ENCODE measurements at regions not wholly inside any gene's neighbourhood (a gene's known extent, or its start where the extent isn't known, plus 50 kb on each side); places are given as distances from the start of the nearest gene placed in this dataset.

DNA sequence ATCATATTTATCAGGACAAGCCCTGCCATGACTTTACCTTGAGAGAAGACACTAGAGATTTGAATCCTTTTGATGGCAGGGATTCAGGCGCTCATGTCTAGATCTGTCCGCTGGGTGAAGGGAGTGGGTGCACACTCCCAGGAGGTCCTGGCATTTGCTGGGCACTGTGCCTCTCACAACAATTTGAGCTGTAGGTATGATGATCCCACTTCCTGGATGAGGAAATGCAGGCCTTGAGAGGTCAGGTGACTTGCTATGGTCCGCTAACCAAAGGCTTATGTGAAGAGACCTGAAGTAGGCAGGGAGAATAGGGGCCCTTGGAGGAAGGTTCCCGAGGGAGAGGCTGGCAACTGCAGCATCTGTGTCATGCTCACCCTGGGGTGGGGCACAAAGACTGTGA is 206.1 kb downstream of the HAUS1 start:
- no peak overlapping the region for H3K4me3 ChIP-seq (ENCODE audit: low read depth, low read length)
- no peak for DNase-seq (ENCODE audit: low read depth)
- TF ChIP-seq, protein P1, sequence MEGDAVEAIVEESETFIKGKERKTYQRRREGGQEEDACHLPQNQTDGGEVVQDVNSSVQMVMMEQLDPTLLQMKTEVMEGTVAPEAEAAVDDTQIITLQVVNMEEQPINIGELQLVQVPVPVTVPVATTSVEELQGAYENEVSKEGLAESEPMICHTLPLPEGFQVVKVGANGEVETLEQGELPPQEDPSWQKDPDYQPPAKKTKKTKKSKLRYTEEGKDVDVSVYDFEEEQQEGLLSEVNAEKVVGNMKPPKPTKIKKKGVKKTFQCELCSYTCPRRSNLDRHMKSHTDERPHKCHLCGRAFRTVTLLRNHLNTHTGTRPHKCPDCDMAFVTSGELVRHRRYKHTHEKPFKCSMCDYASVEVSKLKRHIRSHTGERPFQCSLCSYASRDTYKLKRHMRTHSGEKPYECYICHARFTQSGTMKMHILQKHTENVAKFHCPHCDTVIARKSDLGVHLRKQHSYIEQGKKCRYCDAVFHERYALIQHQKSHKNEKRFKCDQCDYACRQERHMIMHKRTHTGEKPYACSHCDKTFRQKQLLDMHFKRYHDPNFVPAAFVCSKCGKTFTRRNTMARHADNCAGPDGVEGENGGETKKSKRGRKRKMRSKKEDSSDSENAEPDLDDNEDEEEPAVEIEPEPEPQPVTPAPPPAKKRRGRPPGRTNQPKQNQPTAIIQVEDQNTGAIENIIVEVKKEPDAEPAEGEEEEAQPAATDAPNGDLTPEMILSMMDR (IDR thresholded peaks at IDR 0.05; ENCODE audit: insufficient read depth, low read depth, low read length): no peak

- no peak overlapping the region for H3K4me3 ChIP-seq (ENCODE audit: low read depth, low read length)
- TF ChIP-seq, protein P1 (IDR thresholded peaks at IDR 0.05; ENCODE audit: insufficient read depth, low read depth, low read length): no peak
- no peak for DNase-seq (ENCODE audit: low read depth)
These were observed 206.6 kb downstream of the HAUS1 start for GRCh38 chr18:46310675-46311345.

DNA sequence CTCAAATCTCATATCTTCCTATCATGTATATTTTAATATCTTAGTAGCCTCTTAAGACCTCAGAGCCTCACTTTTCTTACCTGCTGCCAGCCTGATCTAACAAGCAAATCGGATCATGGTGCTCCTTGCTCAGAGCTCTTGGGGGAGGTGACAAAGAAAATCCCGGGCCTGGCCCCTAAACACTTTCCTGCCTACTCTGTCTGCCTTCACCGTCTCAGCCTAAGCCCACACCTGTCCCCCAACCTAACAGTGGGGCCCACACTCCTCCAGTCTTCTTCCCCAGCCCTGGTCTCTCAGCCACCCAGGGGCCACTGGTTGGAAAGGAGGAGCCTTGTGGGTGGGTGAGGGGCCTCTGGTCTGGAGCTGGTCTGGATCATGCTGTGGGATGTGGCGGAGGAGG is 207.3 kb downstream of the HAUS1 start:
- no peak for DNase-seq (ENCODE audit: low read depth)
- TF ChIP-seq, protein P1 (IDR thresholded peaks at IDR 0.05; ENCODE audit: insufficient read depth, low read depth, low read length): no peak
- H3K4me3 ChIP-seq (ENCODE audit: low read depth, low read length): no peak overlapping the region

- TF ChIP-seq, protein P1 (IDR thresholded peaks at IDR 0.05; ENCODE audit: insufficient read depth, low read depth, low read length): no peak
- DNase-seq (ENCODE audit: low read depth): no peak
- no peak overlapping the region for H3K4me3 ChIP-seq (ENCODE audit: low read depth, low read length)
These were observed 208.0 kb downstream of the HAUS1 start for GRCh38 chr18:46312221-46312620.

- no peak overlapping the region for H3K4me3 ChIP-seq (ENCODE audit: low read depth, low read length)
- no peak for DNase-seq (ENCODE audit: low read depth)
- TF ChIP-seq, protein P1 (IDR thresholded peaks at IDR 0.05; ENCODE audit: insufficient read depth, low read depth, low read length): no peak
These were observed 209.3 kb downstream of the HAUS1 start for GRCh38 chr18:46313521-46313920.

DNA sequence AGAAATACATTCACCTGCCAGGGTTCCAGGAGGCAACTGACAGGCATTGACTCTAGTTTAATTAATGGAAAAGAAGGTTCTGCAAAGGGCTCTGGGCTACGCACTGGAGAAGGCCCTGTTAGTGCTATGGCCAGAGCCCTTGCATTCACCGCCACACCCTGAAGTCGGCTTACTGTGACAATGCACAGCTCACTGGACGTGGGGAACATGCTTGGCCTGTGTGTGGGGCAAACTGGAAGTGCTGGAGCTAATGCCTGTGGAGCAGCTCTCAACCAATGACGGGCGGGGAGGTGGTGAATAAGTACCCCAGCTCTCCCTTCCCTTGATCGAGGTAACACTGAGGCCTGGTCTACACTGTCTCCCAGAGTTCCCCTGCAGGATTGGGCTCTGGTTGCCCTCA is 209.8 kb downstream of the HAUS1 start:
- TF ChIP-seq, protein P1 (IDR thresholded peaks at IDR 0.05; ENCODE audit: insufficient read depth, low read depth, low read length): no peak
- DNase-seq (ENCODE audit: low read depth): no peak

GRCh38 chr18:46315161-46315560 is 211.0 kb downstream of the HAUS1 start:
- no peak for DNase-seq (ENCODE audit: low read depth)
- TF ChIP-seq, protein P1 (IDR thresholded peaks at IDR 0.05; ENCODE audit: insufficient read depth, low read depth, low read length): no peak
- no peak overlapping the region for H3K4me3 ChIP-seq (ENCODE audit: low read depth, low read length)

More for the DNA sequence above, 209.8 kb downstream of the HAUS1 start:
- H3K4me3 ChIP-seq (ENCODE audit: low read depth, low read length): no peak overlapping the region
